Endodermal cell (in vitro differentiated cells): ENCODE measurements at regions not wholly inside any gene's neighbourhood (a gene's known extent, or its start where the extent isn't known, plus 50 kb on each side); places are given as distances from the start of the nearest gene placed in this dataset.

Experiments
- DNase-seq: peaks from one replicate; pipeline ENCODE4 v3.0.0-alpha.2; 2017
- H3K27ac ChIP-seq: 2 replicates; pipeline ENCODE4 v1.5.1; 2013; ENCODE audit warnings: mild to moderate bottlenecking, low read depth, low read length, moderate library complexity
- H3K27me3 ChIP-seq: 2 replicates; pipeline ENCODE4 v1.6.1; 2013; ENCODE audit warnings: mild to moderate bottlenecking, low read length, moderate library complexity; ENCODE audit not compliant: insufficient read depth, control insufficient read depth, poor library complexity, severe bottlenecking
- H3K36me3 ChIP-seq: 2 replicates; pipeline ENCODE4 v1.7.0; 2013; ENCODE audit warnings: mild to moderate bottlenecking, low read length, moderate library complexity; ENCODE audit not compliant: control insufficient read depth, insufficient read depth
- H3K4me1 ChIP-seq: one replicate; pipeline ENCODE4 v1.7.0; 2013; ENCODE audit warnings: low read length; ENCODE audit not compliant: control insufficient read depth, insufficient read depth
- H3K4me3 ChIP-seq: 2 replicates; pipeline ENCODE4 v1.5.1; 2013; ENCODE audit warnings: mild to moderate bottlenecking, low read length, moderate library complexity
- H3K9ac ChIP-seq: 2 replicates; pipeline ENCODE4 v1.6.1; 2013; ENCODE audit warnings: mild to moderate bottlenecking, low read length, moderate library complexity; ENCODE audit not compliant: poor library complexity, severe bottlenecking; ENCODE audit errors: extremely low read depth
- H3K9me3 ChIP-seq: 2 replicates; pipeline ENCODE4 v1.6.1; 2013; ENCODE audit warnings: mild to moderate bottlenecking, low read length, moderate library complexity; ENCODE audit not compliant: control insufficient read depth
- H3K27ac Mint-ChIP-seq: 2 replicates; pipeline ENCODE4 v1.8.0; 2020; ENCODE audit warnings: mixed read lengths
- H3K27me3 Mint-ChIP-seq: 2 replicates; pipeline ENCODE4 v1.8.0; 2021; ENCODE audit warnings: mild to moderate bottlenecking, mixed read lengths; ENCODE audit not compliant: insufficient read depth
- H3K36me3 Mint-ChIP-seq: 2 replicates; pipeline ENCODE4 v1.8.0; 2020; ENCODE audit warnings: low read depth, mixed read lengths
- H3K4me1 Mint-ChIP-seq: 2 replicates; pipeline ENCODE4 v1.8.0; 2020; ENCODE audit warnings: mixed read lengths
- H3K4me3 Mint-ChIP-seq: 2 replicates; pipeline ENCODE4 v1.8.0; 2020; ENCODE audit warnings: mild to moderate bottlenecking, moderate library complexity, mixed read lengths
- H3K9me3 Mint-ChIP-seq: 2 replicates; pipeline ENCODE4 v1.8.0; 2020; ENCODE audit warnings: mild to moderate bottlenecking, mixed read lengths
- CTCF ChIP-seq: fragments of 200-600 bp; sonication (generic); conservative IDR thresholded peaks from 2 replicates; pipeline ENCODE4 v1.5.0; 2021; ENCODE audit warnings: antibody characterized with exemption, mild to moderate bottlenecking
- WGBS, 2 experiments: methylation state at CpG; one replicate each; pipeline versions ENCODE4 v1.1.5 to v1.1.7; 2013; ENCODE audit warnings: missing lambda C conversion rate in 2 of 2, mixed read lengths in 1 of 2; ENCODE audit not compliant: insufficient coverage in 1 of 2, insufficient read length in 1 of 2; 5-methylcytosine and 5-hydroxymethylcytosine counted together

GRCh38 chr13:31037874-31038500 is 105.5 kb downstream of the TEX26 start:
- no peaks in the 10 kb centered on the region for H3K27me3 ChIP-seq
- no peaks in the 10 kb centered on the region for H3K4me1 ChIP-seq
- WGBS, 2 experiments: 91 to 95% methylated on average over 14 to 15 of the region's 15 CpGs
- no peaks in the 10 kb centered on the region for H3K36me3 ChIP-seq
- H3K4me3 Mint-ChIP-seq: no peak overlapping the region
- no peak overlapping the region for H3K9ac ChIP-seq
- H3K4me1 Mint-ChIP-seq: no peaks in the 10 kb centered on the region
- no peaks in the 10 kb centered on the region for H3K9me3 Mint-ChIP-seq
- no peak for DNase-seq
- no peak for TF ChIP-seq CTCF
- H3K9me3 ChIP-seq: no peaks in the 10 kb centered on the region
- H3K27me3 Mint-ChIP-seq: peaks cover 11% of the 10 kb centered on the region
- no peaks in the 10 kb centered on the region for H3K36me3 Mint-ChIP-seq
- H3K27ac Mint-ChIP-seq: no peak overlapping the region
- no peak overlapping the region for H3K4me3 ChIP-seq
- H3K27ac ChIP-seq: no peak overlapping the region

- peaks cover 9% of the 10 kb centered on the region for H3K27me3 Mint-ChIP-seq
- Histone ChIP-seq H3K36me3 (no peaks in the 10 kb centered on the region), H3K9ac (no peak overlapping the region), H3K27me3 (no peaks in the 10 kb centered on the region), H3K9me3 (no peaks in the 10 kb centered on the region), H3K4me1 (no peaks in the 10 kb centered on the region), H3K27ac (no peak overlapping the region), H3K4me3 (no peak overlapping the region)
- WGBS, 2 experiments: 89 to 95% methylated on average over 9 to 15 of the region's 17 CpGs
- no peak for DNase-seq
- no peaks in the 10 kb centered on the region for H3K9me3 Mint-ChIP-seq
- H3K36me3 Mint-ChIP-seq: no peaks in the 10 kb centered on the region
- no peak overlapping the region for H3K27ac Mint-ChIP-seq
- no peak overlapping the region for H3K4me3 Mint-ChIP-seq
- no peak for TF ChIP-seq CTCF
- no peaks in the 10 kb centered on the region for H3K4me1 Mint-ChIP-seq
Measured at GRCh38 chr13:31036731-31037695, 104.6 kb downstream of the TEX26 start.

- H3K4me1 Mint-ChIP-seq: no peaks in the 10 kb centered on the region
- no peak overlapping the region for H3K27ac Mint-ChIP-seq
- no peak overlapping the region for H3K4me3 Mint-ChIP-seq
- DNase-seq: no peak
- no peak overlapping the region for H3K9ac ChIP-seq
- no peaks in the 10 kb centered on the region for H3K36me3 ChIP-seq
- 91 to 97% methylated on average over 7 to 13 of the region's 13 CpGs for WGBS, 2 experiments
- H3K9me3 Mint-ChIP-seq: no peaks in the 10 kb centered on the region
- no peaks in the 10 kb centered on the region for H3K9me3 ChIP-seq
- H3K27ac ChIP-seq: no peak overlapping the region
- no peaks in the 10 kb centered on the region for H3K36me3 Mint-ChIP-seq
- peaks cover 4% of the 10 kb centered on the region for H3K27me3 Mint-ChIP-seq
- no peaks in the 10 kb centered on the region for H3K4me1 ChIP-seq
- TF ChIP-seq CTCF: no peak
- no peaks in the 10 kb centered on the region for H3K27me3 ChIP-seq
- H3K4me3 ChIP-seq: no peak overlapping the region
Measured at GRCh38 chr13:31035185-31035965, 102.9 kb downstream of the TEX26 start.
